ENCODE measurements at regions not wholly inside any gene's neighbourhood (a gene's known extent, or its start where the extent isn't known, plus 50 kb on each side); places are given as distances from the start of the nearest gene placed in this dataset.

- TF ChIP-seq YY1 (IDR thresholded peaks at IDR 0.05; ENCODE audit: low read depth, low read length) (no peak), GABPA (IDR thresholded peaks at IDR 0.05; ENCODE audit: borderline replicate concordance, insufficient read depth, low read length) (no peak)
These were observed 211.5 kb downstream of the NECTIN3 start (continued) for GRCh38 chr3:111283165-111283564.

All from H1 (cell line).